Body of pancreas (tissue), 4 donors: ENCODE measurements at regions not wholly inside any gene's neighbourhood (a gene's known extent, or its start where the extent isn't known, plus 50 kb on each side); places are given as distances from the start of the nearest gene placed in this dataset.
"Not testable (repeated sequence)": the region's sequence is repeated elsewhere in the genome, so short reads cannot be mapped to it uniquely, and the experiment has no call there.

ENCODE experiments used
- ATAC-seq: fragments of 150-250 bp; one replicate; pipeline ENCODE4 v1.9.1; 2016
- DNase-seq, 4 donors: peaks; one replicate each; pipeline ENCODE4 v3.0.0-alpha.2; 2019
- H3K27ac ChIP-seq, 4 donors: fragments of 200-600 bp; sonication (generic); 1 replicate in 3 of 4; 2 replicates in 1 of 4; pipeline versions ENCODE4 v1.5.1 to v1.6.1; 2016 to 2019; ENCODE audit warnings: mild to moderate bottlenecking in 1 of 4, mixed read lengths in 1 of 4, moderate library complexity in 1 of 4
- H3K27me3 ChIP-seq, 2 donors: fragments of 200-600 bp; sonication (generic); one replicate each; pipeline ENCODE4 v1.6.0; 2016; ENCODE audit warnings: mild to moderate bottlenecking in 1 of 2
- H3K36me3 ChIP-seq, 2 donors: fragments of 200-600 bp; sonication (generic); replicated peaks in 1 of 2; 2 replicates each; pipeline ENCODE4 v1.5.1; 2016; ENCODE audit warnings: low read depth in 2 of 2; ENCODE audit not compliant: insufficient read depth in 1 of 2
- H3K4me1 ChIP-seq: fragments of 200-600 bp; sonication (generic); one replicate; pipeline ENCODE4 v1.6.0; 2016
- H3K4me3 ChIP-seq, 2 donors: fragments of 200-600 bp; sonication (generic); 1 replicate in 1 of 2; 2 replicates in 1 of 2; pipeline ENCODE4 v1.5.1; 2016 to 2019
- H3K9me3 ChIP-seq, 3 donors: fragments of 200-600 bp; sonication (generic); 1 replicate in 2 of 3; 2 replicates in 1 of 3; pipeline ENCODE4 v1.5.1; 2016
- POLR2A ChIP-seq, 3 donors: fragments of 450-650 bp; IDR thresholded peaks; one replicate each; pipeline ENCODE4 v1.6.1; 2016; ENCODE audit warnings: antibody characterized with exemption in 3 of 3, mild to moderate bottlenecking in 2 of 3
- WGBS, 2 donors: methylation state at CpG; one replicate each; pipeline ENCODE4 v1.1.5; 2017; 5-methylcytosine and 5-hydroxymethylcytosine counted together
- intact Hi-C: fragments of 100-400 bp; cut with DNase I; formaldehyde crosslinking; loops from one replicate; pipeline ENCODE4 v1.15.1; 2023
- TF ChIP-seq, protein P1 (sequence below), 7 experiments: fragments of 450-650 bp in 4 of 7; fragments of 200-600 bp in 3 of 7; sonication (generic) in 3 of 7; IDR thresholded peaks; one replicate each; pipeline ENCODE4 v1.5.1; 2016 to 2019; ENCODE audit warnings: antibody characterized with exemption in 7 of 7

DNA sequence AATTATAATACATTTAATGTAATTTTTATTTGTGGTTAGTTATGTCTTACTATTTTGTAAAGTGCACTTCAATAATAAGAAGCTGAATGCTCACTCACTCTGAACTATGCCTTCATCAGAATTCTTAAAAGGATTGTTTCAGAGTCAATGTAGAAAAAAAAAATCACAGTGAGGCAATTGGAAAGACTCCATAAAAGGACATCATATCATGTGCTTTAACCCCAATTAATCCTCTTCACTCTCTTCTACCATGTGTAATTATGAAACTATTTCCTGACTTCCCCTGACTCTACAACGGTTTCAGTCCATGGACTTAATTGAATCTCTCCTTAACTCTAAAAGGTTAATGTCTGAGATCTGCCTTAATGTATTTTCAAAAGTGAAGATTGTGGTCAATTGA, 250.4 kb upstream of the ALG10 start:
- TF ChIP-seq POLR2A (IDR thresholded peaks at IDR 0.05) = no peak
- TF ChIP-seq, protein P1, sequence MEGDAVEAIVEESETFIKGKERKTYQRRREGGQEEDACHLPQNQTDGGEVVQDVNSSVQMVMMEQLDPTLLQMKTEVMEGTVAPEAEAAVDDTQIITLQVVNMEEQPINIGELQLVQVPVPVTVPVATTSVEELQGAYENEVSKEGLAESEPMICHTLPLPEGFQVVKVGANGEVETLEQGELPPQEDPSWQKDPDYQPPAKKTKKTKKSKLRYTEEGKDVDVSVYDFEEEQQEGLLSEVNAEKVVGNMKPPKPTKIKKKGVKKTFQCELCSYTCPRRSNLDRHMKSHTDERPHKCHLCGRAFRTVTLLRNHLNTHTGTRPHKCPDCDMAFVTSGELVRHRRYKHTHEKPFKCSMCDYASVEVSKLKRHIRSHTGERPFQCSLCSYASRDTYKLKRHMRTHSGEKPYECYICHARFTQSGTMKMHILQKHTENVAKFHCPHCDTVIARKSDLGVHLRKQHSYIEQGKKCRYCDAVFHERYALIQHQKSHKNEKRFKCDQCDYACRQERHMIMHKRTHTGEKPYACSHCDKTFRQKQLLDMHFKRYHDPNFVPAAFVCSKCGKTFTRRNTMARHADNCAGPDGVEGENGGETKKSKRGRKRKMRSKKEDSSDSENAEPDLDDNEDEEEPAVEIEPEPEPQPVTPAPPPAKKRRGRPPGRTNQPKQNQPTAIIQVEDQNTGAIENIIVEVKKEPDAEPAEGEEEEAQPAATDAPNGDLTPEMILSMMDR (IDR thresholded peaks at IDR 0.05) = no peak
- WGBS, 2 donors = 41 to 46% methylated on average over 1 of the region's 1 CpG
- Histone ChIP-seq H3K4me3 (no peak overlapping the region), H3K4me1 (no peaks in the 10 kb centered on the region), H3K9me3 (no peaks in the 10 kb centered on the region), H3K27me3 (no peaks in the 10 kb centered on the region), H3K36me3 (no peaks in the 10 kb centered on the region), H3K27ac (no peak overlapping the region)
- DNase-seq (no peak), ATAC-seq (no peak)
- intact Hi-C loops = no loop called here

DNA sequence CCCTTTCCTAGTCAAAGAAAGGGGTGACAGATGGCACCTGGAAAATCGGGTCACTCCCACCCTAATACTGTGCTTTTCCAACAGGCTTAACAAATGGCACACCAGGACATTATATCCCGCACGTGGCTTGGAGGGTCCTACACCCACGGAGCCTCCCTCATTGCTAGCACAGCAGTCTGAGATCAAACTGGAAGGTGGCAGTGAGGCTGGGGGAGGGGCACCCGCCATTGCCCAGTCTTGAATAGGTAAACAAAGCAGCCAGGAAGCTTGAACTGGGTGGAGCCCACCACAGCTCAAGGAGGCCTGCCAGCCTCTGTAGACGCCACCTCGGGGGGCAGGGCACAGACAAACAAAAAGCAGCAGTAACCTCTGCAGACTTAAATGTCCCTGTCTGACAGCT, 249.2 kb upstream of the ALG10 start:
- H3K27me3 ChIP-seq, ATAC-seq, H3K9me3 ChIP-seq, DNase-seq, H3K36me3 ChIP-seq, H3K27ac ChIP-seq, H3K4me1 ChIP-seq, intact Hi-C loops, H3K4me3 ChIP-seq: not testable (repeated sequence)
- WGBS, 2 donors = 62 to 72% methylated on average over 2 to 7 of the region's 7 CpGs

DNA sequence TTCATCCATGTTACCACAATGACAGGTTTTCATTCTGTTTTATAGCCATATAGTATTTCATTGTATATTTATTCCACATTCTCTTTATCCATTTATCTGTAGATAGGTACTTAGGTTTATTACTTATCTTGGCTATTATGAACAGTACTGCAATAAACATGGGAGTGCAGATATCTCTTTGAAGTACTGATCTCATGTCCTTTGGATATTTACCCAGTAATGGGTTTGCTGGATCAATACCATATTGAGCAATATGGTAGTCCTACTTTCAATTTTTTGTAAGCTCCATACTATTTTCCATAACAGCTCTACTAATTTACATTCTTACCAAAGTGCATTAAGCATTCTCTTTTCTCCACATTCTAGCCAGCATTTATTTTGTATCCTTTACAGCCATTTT, 235.8 kb upstream of the ALG10 start:
- Histone ChIP-seq H3K36me3 (no peaks in the 10 kb centered on the region), H3K4me3 (no peak overlapping the region), H3K27me3 (no peaks in the 10 kb centered on the region), H3K4me1 (no peaks in the 10 kb centered on the region), H3K27ac (no peak overlapping the region), H3K9me3 (no peaks in the 10 kb centered on the region)
- intact Hi-C loops = no loop called here
- ATAC-seq (no peak), DNase-seq (no peak)
- TF ChIP-seq, protein P1 (IDR thresholded peaks at IDR 0.05) = no peak
- no peak for TF ChIP-seq POLR2A (IDR thresholded peaks at IDR 0.05)

DNA sequence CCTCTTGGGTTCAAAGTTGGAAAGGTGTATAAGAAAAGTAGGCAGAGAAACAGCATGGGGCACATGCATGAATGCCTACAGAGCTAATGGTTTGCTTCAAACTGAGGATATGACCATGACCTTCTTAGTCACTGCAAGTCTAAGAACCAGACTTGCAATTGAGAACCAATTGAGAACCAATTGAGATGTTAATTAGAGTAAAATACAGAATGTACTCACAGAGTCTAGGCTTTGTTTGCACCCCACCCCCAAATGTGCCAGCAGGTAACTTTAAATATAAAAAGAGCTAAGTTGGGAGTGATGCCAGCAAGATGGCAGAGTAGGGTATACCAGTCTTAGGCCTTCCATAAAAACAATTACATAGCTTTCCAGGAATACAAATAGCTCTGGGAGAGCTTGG, 227.3 kb upstream of the ALG10 start:
- Histone ChIP-seq H3K36me3 (no peaks in the 10 kb centered on the region), H3K4me3 (no peak overlapping the region), H3K9me3 (no peaks in the 10 kb centered on the region), H3K27me3 (no peaks in the 10 kb centered on the region), H3K27ac (no peak overlapping the region), H3K4me1 (no peaks in the 10 kb centered on the region)
- no peak for DNase-seq
- intact Hi-C loops = no loop called here
- no peak for ATAC-seq
- TF ChIP-seq POLR2A (IDR thresholded peaks at IDR 0.05) = no peak
- TF ChIP-seq, protein P1 (IDR thresholded peaks at IDR 0.05) = no peak

DNA sequence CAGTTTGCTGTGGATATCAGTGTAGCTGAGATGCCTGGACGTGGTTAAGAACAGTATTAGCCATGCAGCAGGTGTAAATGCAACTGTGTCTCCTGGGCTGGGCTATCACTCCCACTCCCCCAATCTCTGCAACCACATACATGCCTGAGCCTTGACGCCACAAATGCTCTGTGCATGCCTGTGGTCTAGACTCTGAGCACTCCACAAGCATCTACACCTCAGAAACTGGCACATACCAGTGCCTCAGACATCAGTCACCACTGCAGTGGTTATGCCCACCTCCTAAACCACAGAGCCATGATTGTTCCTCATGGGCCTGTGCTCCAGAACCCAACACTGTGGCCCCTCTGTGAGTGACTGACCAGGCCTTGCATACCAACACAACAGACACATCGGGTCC, 226.8 kb upstream of the ALG10 start:
- intact Hi-C loops = no loop called here
- Histone ChIP-seq H3K4me3 (no peak overlapping the region), H3K27ac (no peak overlapping the region), H3K27me3 (no peaks in the 10 kb centered on the region), H3K9me3 (no peaks in the 10 kb centered on the region), H3K36me3 (no peaks in the 10 kb centered on the region), H3K4me1 (no peaks in the 10 kb centered on the region)
- DNase-seq (no peak), ATAC-seq (no peak)
- TF ChIP-seq POLR2A (IDR thresholded peaks at IDR 0.05) = no peak
- TF ChIP-seq, protein P1 (IDR thresholded peaks at IDR 0.05) = no peak
- WGBS, 2 donors = 35 to 50% methylated on average over 3 of the region's 3 CpGs
